Esophagus squamous epithelium (tissue), 4 donors: ENCODE measurements at regions not wholly inside any gene's neighbourhood (a gene's known extent, or its start where the extent isn't known, plus 50 kb on each side); places are given as distances from the start of the nearest gene placed in this dataset.

Experiments
- POLR2A ChIP-seq, 4 donors: fragments of 450-650 bp; IDR thresholded peaks; one replicate each; pipeline ENCODE4 v1.6.1; 2017; ENCODE audit warnings: antibody characterized with exemption in 4 of 4, mild to moderate bottlenecking in 4 of 4, moderate library complexity in 3 of 4
- TF ChIP-seq, protein P1 (sequence below), 6 experiments: fragments of 450-650 bp in 4 of 6; fragments of 200-600 bp in 2 of 6; sonication (generic) in 2 of 6; IDR thresholded peaks; one replicate each; pipeline ENCODE4 v1.5.1; 2016 to 2019; ENCODE audit warnings: antibody characterized with exemption in 6 of 6, mild to moderate bottlenecking in 4 of 6, moderate library complexity in 4 of 6

DNA sequence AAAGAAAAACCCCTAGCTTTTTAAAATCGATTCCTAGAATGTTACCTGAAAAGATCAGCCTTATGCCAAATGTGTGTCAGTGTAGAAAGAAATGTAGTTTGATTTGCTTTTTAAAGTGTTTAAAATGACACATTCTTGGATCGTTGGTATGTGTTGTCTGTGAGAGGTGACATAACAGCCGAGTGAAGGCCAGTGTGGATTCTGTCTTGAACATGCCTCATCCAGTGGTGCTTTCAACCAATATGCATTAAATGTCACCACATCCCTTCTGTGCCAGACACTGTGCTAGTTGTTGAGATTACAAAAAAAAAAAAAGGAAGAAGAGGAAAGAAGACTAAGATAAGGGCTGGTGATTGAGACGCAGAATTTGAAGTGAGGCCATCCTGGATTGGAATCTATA is 994.2 kb upstream of the TENM3 start:
- TF ChIP-seq, protein P1, sequence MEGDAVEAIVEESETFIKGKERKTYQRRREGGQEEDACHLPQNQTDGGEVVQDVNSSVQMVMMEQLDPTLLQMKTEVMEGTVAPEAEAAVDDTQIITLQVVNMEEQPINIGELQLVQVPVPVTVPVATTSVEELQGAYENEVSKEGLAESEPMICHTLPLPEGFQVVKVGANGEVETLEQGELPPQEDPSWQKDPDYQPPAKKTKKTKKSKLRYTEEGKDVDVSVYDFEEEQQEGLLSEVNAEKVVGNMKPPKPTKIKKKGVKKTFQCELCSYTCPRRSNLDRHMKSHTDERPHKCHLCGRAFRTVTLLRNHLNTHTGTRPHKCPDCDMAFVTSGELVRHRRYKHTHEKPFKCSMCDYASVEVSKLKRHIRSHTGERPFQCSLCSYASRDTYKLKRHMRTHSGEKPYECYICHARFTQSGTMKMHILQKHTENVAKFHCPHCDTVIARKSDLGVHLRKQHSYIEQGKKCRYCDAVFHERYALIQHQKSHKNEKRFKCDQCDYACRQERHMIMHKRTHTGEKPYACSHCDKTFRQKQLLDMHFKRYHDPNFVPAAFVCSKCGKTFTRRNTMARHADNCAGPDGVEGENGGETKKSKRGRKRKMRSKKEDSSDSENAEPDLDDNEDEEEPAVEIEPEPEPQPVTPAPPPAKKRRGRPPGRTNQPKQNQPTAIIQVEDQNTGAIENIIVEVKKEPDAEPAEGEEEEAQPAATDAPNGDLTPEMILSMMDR (IDR thresholded peaks at IDR 0.05) = no peak
- no peak for TF ChIP-seq POLR2A (IDR thresholded peaks at IDR 0.05)
